CMK (cell line): ENCODE measurements at regions not wholly inside any gene's neighbourhood (a gene's known extent, or its start where the extent isn't known, plus 50 kb on each side); places are given as distances from the start of the nearest gene placed in this dataset.
"Not testable (repeated sequence)": the region's sequence is repeated elsewhere in the genome, so short reads cannot be mapped to it uniquely, and the experiment has no call there.

Source experiments
- DNase-seq: peaks from one replicate; pipeline ENCODE4 v3.0.0-alpha.2; 2010; ENCODE audit warnings: low read depth

DNA sequence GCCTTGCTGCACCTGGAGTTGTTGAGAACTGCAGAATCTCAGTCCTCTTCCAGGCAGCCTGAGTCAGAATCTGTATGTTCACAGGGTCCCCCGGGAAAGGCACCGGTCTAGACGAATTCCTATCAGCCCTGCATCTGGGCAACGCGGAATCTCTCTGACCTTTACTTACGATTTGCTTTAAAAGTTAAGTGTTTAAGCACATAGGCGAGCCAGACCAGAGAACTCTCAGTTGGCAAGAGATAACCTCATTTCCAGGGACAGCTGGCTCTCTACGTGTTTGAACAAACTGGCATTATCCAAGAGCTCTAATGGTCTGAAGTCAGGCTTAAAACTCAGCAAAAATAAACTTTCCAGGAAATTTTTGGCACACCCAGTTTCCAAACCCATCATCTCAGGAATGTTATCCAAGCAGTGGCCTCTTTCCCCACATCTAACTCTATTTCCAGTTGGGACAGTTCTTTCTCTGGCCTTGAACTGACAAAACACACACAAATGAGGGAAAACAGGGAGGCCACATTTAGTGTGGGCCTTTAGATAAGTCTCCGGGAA lies 53.4 kb downstream of the HES1 start:
- DNase-seq, result no peak

DNA sequence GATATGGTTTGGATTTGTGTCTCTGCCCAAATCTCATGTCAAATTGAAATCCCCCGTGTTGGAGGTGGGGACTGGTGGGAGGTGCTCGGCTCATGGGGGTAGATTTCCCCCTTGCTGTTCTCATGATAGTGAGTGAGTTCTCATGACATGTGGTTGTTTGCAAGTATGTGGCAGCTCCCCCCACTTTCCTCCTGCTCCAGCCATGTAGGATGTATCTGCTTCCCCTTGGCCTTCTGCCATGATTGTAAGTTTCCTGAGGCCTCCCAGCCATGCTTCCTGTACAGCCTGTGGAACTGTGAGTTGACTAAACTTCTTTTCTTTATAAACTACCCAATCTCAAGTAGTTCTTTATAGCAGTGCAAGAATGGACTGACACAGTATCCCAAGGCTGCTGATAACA lies 55.9 kb downstream of the HES1 start:
- not testable (repeated sequence) for DNase-seq

DNA sequence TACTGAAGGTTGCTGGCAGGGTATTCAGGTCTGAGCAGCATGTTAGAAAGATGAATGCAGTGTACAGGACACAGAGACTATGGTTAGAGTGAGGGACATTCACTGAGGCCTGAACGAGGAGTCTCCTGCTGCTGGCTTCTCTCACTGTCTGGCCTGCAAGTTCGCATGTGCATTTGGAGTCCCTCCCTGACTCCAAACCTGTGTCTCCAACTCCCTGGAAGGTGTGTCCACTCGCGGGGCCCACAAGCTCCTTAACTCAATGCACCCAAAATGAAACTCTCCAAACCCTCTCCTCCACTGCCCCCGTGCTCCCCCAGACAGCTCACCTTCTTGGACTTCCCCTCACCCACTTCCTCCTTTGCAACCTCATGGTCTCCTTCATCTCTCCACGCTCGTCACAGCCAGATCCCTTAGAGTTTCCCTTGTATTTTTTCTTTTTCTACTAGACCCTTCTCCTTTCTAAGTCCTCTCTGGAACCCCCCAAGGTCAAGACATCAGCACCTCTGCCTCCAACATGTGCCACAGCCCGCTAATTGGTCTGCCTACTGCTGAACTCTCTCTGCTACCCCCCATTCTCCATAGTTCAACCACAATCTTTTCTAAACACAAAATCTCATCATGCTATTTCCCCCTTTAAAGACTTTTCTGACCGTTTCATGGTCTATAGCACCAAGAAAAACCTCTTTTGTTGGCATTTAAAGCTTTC lies 58.3 kb downstream of the HES1 start:
- no peak for DNase-seq

DNA sequence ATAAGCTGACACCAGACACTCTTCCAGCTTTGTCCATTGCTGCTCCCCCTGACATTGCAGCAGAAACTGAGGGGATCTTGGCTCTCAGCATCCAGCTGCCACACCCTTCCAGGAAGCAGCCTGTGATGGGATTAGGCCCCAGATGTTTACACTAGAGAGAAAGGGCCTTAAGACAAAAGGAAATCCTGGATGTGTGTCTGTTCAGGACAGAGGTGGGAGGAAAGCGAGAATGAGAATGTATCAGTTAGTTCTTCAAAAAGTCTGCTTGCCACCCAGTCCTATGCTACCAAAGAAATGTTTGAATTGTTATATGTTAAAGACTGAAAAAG lies 58.8 kb downstream of the HES1 start:
- DNase-seq, result no peak

DNA sequence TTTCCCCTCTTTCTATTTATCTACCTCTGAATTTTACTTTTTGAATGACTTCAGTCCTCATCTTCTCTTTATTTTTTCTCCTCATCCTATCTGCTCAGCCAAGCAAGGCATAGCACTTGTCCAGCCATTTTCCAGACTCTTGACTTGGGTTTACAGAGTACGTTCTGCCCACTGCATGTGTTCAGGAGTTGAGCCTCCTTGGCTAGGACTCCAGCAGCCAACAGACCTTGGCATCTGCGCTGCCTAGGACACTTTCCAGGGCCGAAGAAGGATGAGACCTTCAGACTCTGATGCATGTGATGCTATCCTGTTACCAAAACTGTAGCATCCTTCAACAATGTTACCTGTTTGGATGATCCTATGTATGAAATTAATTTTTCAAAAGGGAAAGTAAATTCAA lies 59.7 kb downstream of the HES1 start:
- DNase-seq, result no peak

DNA sequence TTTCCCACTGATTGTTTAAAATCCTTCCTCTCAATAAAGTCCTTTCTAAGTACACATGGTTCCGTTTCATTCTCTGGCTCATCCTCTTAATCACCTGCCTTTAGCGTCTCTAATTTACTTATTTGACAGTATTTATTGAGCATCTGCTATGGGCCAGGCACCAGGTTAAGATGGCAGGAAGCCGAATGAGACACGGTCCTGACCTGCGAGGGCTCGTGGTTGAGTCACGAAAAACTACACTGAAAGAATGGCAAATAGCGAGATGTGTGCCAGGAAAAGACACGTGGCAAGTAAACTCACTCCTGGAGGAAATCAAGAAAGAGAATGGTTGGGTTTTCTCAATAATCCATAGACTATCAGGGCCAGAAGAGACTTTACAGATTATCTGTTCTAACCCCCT lies 60.9 kb downstream of the HES1 start:
- DNase-seq, result no peak

DNA sequence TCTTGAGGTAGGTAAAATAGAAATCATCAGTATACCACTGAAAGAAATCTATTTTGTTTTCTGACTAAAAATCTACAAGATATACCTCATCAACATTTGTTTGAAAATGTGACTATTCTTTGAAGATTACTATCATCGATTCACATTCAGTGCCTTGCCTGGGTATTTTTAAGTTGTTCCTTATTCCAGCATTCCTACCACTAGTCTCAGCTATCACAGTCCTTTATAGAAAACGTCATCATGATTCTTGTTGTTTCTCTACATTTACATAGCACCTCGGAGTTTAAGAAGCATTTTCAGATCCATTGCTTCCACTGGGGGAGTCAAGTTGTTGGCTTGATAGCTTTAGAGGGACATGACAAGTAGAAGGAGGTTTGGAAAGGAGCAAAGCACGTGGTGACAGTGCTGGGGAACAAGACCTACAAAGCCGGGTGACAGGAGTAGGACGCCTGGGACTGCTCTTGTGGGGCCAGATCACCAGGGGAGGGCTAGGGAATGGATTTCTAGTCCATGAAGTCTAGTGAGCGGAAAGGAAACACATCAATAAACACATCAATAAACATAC lies 61.5 kb downstream of the HES1 start:
- no peak for DNase-seq

DNA sequence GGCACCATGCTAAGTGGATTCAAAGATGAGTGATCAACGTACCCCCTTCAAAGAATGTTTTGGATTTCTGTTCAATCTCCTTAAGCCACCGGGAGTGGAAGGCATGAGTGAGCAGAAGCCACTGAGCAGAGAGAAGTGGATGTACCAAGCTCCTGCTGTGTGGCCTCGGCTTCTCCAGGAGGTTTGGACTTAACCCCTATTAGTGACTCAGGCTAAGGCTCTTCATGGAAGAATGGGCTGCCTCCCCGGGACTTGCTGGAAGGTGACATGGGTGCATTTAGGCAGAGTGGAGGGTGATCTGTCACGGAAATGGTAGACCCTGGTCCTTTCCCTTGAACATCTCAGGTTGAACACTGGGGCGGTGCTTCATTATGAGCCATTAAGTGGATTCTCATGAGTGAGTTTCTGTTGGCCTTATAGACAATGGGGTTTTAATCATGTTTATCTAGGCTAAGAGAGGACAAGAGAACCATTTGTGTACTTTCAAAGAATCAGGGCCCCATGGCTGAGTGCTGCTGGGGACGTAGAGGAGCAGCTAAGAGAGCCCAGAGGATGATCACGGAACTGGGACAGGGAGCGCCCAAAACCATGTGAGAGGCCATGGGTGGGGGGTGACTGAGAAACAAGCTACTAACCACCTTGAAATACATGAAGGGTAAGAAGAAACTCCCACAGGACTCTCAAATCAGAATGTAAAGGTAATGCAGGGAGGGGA lies 62.2 kb downstream of the HES1 start:
- no peak for DNase-seq

DNA sequence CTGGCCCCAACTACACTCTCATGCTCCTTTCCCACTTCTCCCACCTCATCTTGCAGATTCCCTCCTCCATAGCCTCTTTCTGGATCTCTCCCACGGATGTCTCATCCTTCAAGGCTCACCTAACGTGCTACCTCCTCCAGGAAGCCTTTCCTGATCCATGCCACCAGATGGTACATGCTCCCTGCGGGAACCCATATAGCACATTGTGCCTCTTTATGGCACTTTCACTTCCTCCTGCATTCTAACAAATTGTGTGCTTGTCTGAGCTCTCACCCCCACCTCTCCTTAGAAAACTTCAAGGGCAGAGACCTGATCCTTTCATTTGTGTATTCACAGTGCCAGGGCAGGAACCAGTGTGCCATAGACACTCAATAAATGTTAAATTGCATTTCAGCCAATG lies 63.0 kb downstream of the HES1 start:
- no peak for DNase-seq

DNA sequence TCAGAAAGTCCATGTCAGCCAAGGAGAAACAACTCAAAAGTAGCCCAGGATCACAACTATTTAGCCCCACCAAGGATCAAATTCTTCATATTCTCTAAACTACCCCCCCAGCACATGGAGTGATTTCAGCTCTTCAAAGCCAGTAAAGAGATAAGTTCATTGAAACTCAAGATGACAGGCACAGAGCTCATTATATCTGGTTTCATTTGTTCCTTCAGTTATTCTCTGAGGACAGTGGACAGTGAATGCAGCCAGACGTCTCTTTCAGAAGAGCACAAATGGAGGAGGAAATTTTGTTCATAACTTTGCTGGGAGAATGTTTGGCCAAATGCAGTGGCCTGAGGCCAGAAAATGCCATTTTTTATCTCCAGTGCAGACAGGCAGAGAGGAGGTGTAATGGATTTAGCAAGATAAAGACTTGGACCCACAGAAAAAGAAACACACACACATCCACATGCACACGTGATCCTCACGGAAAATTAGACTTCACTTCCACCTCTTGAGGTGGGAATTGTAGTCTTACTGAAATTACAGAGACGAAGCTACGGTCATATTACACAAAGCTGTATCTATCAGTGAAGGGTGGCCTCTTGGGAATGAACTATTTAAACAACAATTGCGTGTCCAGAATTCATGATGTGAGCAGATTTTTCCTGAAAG lies 64.6 kb downstream of the HES1 start:
- no peak for DNase-seq

DNA sequence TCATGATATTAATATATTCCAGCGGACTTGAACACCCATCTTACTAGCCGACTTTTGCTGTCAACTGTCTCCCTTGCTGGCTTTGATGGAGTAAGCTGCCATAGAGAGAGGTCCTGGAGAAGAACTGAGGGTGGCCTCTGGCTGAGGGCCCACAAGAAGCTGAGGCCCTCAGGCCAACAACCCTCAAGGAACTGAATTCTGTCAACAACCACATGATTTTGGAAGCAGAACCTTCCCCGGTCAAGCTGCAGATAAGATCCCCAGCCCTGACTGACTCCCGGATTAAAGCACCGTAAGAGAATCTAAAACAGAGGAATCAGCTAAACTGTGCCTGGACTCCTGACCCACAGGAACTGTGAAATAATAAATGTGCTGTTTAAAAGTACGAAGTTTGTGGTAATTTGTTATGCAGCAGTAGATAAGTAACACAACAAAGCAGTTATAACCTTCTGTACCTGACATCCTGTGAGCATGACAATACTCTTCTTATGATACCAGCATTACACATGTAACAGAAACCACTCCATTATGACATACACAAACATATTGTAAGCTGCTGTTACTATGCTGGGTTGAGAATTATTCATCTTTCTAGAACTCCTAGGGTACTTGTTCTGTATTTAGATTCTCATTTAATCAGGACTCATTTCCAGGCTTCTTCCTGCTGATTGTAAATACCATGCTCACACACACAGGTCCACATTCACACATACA lies 66.2 kb downstream of the HES1 start:
- no peak for DNase-seq

DNA sequence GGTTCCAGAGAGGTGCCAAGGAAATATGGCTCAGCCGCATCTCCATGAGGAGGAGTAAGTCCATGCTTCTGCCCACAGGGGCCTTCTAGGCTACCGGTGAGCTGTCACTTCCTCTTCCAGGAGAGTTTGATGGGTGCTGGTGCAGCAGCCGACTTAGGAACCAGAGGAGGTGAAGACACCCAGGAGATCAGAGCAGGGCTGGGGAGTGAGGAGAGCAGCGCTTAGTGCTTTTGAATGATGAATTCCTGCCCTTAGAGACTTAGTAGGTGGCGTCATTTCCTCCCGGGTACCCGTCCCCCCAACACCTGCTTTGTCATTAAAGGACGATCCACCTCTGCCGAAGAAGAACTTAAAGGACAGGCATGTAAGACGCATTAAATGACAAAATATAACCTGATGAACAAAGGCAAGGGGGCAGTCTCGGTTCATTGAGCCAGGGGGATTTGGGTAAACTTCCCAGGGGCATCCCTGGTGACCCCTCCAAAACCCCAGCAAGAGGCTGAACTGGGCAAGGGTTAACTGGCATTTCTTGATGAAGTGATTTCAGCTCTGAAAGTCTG lies 67.6 kb downstream of the HES1 start:
- DNase-seq, result no peak

DNA sequence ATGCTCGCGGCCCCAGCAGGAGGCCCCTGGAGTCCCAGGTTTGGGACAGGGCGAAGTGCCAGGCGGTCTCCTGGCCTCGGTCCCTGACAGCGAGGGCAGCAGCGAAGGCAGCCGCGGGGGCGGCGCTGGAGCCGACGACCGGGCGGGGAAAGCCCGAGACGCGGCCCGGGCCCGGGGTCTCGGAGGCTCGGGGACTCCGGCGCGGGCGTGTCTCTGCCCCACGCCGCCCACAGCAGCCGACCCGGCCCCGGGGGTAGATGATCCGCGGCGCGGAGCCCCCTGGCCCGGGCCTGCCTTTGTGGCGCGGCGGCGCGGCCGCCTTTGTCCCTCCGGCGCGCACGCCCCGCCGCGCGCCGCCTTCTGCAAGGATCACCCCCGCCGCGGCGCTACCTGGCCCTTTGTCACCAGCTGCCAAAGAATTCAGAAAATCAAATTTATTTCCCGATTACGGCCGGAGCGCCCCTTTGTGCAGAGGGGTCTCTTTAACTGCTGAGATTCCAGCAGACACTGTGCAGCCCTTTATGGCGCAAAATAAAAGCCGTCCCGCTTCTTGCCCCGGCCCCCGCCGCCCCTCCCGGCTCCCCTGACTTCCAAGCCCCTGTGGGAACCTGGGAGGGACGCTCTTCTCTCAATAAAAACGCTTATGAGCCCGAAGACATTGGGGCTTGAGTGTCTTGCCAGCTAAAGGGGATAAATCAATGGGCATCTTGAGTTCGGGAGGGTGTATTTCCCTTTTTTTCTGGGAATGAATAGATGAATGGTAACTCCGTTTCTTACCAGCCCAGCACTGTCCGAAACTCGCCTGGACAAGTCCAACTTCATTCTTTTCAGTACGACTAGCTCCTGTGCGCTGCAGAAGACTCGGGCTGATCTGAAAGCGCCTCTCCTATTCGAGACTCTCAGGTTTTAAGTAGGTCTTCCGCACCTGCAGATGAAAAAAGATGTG lies 68.4 kb downstream of the HES1 start:
- DNase-seq, result no peak

DNA sequence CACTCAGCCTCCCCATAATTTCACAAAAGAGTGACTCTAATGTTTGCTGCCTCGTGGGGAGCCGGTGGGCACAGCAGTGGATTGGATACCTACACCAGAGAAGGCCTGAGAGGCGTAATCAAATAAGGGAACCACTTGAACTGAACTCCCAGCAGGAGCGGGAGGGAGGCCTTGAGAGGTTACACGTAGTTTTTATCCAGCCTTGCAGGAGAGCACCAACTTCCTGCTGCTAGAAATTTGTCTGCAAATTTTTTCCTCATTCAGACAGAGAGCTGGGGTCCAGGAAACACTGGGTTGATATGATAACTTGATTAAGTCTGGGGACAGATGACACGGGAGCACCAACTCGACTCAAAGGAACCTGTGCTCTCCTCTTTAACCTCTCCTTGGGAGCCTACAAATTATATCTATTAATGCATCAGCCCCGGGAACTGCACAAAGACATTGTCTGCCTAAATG lies 69.8 kb downstream of the HES1 start:
- peak; percentile 56 for DNase-seq

DNA sequence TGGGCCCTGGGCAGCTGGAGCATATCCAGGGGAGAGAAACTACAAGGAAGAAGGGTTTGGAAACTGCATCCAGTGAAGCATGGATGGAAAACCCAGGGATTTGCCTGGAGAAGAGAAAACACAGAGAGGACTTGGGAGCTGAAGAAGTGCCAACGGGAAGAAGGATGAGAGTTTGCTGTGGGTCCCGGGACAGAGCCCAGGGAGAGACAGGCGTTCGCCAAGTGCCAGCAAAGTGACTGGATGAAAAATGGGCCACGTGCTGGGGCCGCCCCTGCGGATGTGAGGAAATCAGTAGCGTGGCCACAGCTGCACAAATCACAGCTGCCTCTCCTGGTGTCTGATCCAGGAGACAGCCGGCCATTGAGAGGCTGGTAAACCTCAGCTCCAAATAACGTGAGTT lies 70.4 kb downstream of the HES1 start:
- DNase-seq, result no peak

DNA sequence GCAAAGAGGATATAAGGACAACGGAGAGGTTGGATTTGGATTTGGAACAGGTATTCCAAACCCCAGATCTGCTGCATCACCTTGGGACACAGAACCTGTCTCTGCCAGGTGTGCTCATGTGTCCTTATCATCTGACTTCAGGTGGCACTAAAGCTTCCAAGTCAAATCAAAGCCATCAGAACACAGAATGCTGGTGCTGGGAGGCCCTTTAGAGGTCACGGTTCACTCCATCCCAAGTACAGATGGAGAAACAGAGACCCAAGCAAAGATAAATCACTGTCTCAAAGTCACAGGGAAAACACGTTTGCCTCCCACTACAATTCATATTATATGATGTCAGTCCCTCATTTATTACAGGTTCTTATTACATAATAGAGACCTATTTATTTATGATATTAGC lies 72.8 kb downstream of the HES1 start:
- DNase-seq, result no peak

DNA sequence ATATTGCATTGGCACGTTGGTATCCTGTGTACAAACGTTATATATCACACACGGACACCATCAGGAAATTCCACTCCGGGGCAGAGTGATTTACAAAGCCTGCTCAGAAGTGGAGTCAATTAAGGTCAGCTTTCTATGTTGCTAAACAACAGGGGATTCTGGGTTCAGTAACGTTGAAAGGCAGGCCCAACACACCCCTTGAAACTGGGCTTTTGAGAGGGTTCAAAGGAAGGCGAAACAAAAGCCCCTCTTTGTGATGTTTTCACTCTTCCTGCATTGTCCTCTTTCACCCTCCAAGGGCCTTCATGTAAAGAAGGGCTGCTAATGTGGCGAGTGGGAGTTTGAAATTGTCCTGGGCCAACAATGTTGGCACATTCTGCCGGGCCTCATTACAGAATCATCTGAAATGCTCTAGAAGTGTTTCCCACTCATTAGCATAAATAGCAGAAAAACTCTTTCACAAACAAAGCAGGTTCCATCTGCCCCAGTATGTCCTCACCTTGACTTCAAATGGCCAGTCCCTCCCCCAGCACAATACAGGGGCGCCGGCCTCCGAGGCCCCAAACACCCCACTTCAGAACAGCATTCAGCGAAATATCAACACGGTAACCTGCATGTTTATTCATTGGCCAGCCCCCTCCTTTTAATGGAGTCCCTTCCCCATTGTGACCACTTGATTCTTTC lies 76.4 kb downstream of the HES1 start:
- DNase-seq, result no peak

DNA sequence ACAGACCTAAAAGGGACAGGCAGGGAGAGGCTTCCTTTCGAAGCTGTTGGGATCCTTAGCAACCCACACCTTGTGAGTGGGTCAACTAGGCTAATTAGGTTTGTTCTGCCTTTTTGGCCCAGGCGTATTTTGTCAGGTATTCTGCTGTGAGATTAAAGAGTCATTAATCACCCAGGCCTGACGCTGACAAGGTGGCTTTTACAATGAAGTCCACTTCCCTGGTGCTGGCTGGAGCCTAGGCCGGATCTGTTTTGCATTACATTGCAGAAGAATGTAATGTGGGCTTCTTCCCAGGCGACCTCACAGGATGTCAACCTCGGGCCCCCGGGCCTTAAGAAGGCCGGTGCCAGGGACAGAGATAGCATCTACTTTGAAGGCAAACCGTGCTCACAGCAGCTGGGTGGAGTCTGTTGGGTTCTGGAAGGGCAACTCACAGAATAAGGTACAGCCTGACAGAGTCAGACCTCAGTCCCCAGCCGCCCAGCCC lies 76.9 kb downstream of the HES1 start:
- DNase-seq, result no peak

DNA sequence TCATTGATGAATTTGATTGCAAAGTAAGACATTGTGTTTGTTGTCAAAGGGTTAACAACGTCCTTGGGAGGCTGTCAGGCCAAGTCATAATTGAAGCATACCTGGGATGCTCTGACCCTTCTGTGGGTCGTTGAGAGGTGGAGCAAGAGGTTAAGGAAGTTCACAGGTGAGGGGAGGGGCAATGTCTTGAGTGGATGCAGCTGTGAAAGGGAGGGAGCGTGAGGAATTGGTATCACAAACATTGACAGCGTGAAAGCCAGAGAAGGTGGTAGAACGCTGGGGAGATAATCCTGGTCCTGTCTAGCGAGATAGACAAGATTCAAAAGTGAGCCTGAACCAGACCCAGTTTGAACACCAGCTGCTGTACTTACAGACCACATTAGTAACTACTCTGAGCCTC lies 79.4 kb downstream of the HES1 start:
- DNase-seq, result no peak
